ENCODE measurements at regions not wholly inside any gene's neighbourhood (a gene's known extent, or its start where the extent isn't known, plus 50 kb on each side); places are given as distances from the start of the nearest gene placed in this dataset.
"Not testable (repeated sequence)": the region's sequence is repeated elsewhere in the genome, so short reads cannot be mapped to it uniquely, and the experiment has no call there.

DNA sequence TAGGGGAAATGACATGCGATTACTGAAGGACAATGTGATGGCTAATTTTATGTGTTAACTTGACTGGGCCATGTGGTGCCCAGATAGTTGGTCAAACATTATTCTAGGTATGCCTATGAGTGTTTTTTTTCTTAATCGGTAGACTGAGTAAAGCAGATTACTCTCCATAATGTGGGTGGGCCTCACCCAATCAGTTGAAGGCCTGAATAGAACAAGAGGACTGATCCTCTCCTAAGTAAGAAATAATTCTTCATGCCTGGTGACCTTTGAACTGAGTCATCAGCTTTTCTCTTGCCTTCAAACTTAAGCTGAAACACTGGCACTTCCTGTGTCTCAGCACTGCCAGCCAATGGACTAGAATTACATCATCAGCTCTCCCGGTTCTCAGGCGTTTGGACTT, 164.0 kb upstream of the FGF13 start:
- no peak overlapping the region for H3K4me3 Mint-ChIP-seq
- H3K27ac Mint-ChIP-seq: no peak overlapping the region
- peaks cover 47% of the 10 kb centered on the region for H3K9me3 Mint-ChIP-seq
- H3K36me3 Mint-ChIP-seq (ENCODE audit: low read depth): no peaks in the 10 kb centered on the region
- TF ChIP-seq, protein P1, sequence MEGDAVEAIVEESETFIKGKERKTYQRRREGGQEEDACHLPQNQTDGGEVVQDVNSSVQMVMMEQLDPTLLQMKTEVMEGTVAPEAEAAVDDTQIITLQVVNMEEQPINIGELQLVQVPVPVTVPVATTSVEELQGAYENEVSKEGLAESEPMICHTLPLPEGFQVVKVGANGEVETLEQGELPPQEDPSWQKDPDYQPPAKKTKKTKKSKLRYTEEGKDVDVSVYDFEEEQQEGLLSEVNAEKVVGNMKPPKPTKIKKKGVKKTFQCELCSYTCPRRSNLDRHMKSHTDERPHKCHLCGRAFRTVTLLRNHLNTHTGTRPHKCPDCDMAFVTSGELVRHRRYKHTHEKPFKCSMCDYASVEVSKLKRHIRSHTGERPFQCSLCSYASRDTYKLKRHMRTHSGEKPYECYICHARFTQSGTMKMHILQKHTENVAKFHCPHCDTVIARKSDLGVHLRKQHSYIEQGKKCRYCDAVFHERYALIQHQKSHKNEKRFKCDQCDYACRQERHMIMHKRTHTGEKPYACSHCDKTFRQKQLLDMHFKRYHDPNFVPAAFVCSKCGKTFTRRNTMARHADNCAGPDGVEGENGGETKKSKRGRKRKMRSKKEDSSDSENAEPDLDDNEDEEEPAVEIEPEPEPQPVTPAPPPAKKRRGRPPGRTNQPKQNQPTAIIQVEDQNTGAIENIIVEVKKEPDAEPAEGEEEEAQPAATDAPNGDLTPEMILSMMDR (IDR thresholded peaks at IDR 0.05): no peak
- no peaks in the 10 kb centered on the region for H3K4me1 Mint-ChIP-seq
- no peaks in the 10 kb centered on the region for H3K27me3 Mint-ChIP-seq (ENCODE audit: low read depth, poor library complexity)
- DNase-seq: no peak

DNA sequence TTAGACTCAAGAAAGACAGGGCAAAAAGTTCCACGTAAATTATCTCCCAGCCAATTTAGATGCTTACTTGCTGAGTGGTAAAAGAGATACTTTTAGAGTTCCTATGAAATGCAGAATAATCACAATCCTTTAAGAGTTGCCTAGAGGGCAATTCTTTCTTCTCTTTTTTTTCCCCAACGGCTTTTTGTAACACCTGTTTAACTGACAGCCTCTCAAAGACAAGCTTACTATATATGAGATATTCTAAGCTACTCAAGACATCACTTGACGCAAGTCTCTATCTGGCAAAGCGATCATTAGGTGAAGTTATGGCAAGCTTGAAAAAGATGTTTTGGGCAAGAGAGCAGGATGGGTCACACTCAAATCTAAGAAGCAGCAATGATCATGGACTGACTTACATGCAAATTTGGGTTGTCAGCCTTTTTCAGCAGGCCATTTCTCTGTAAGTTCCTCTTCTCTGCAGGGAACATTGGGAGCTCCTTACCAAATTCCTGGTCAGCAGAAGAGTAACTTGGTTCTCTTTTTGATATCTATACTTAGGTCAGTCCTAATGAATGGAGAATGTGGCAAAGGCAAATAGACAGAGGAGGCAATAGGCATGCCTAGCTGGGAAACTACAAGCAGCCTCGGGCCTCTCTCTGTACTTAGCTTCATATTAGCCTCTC, 162.9 kb upstream of the FGF13 start:
- Mint-ChIP-seq H3K27ac (no peak overlapping the region), H3K9me3 (peaks cover 40% of the 10 kb centered on the region), H3K36me3 (ENCODE audit: low read depth) (no peaks in the 10 kb centered on the region), H3K27me3 (ENCODE audit: low read depth, poor library complexity) (no peaks in the 10 kb centered on the region), H3K4me3 (no peak overlapping the region), H3K4me1 (no peaks in the 10 kb centered on the region)
- no peak for DNase-seq
- TF ChIP-seq, protein P1 (IDR thresholded peaks at IDR 0.05): no peak

DNA sequence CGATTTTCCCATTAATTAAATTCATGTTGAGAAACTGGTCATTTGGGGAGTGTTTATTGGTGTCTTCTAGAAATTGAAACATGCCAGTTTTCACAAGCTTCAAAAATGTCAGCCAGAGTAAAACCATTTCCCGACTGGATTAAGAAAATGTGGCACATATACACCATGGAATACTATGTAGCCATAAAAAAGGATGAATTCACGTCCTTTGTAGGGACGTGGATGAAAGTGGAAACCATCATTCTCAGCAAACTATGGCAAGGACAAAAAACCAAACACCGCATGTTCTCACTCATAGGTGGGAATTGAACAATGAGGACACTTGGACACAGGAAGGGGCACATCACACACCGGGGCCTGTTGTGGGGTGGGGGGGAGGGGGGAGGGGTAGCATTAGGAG, 162.1 kb upstream of the FGF13 start:
- not testable (repeated sequence) for H3K36me3 Mint-ChIP-seq (ENCODE audit: low read depth); H3K4me1 Mint-ChIP-seq; DNase-seq; H3K27ac Mint-ChIP-seq; H3K27me3 Mint-ChIP-seq (ENCODE audit: low read depth, poor library complexity); H3K4me3 Mint-ChIP-seq
- H3K9me3 Mint-ChIP-seq: peaks cover 39% of the 10 kb centered on the region

DNA sequence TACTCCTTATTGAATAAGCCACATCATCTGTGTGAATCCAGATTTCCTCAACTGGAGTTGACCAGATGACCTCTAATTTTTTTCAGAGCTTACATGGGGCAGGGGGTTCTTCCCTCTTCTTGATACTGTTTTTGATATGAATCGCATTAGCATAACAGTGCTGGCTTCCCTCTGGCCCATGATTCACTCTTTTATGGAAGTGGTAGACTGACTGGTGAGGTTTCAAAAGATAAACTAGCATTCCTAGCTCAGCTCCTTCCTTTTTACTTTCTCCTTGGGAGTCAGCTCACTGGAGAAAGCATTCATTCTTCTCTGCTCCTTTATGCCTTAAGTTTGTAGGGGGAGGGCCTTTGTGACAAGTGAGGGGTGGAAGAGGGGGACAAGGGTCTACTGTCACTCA, 161.0 kb upstream of the FGF13 start:
- Mint-ChIP-seq H3K4me1 (no peaks in the 10 kb centered on the region), H3K27ac (no peak overlapping the region), H3K9me3 (peaks cover 36% of the 10 kb centered on the region), H3K4me3 (no peak overlapping the region), H3K27me3 (ENCODE audit: low read depth, poor library complexity) (no peaks in the 10 kb centered on the region), H3K36me3 (ENCODE audit: low read depth) (no peaks in the 10 kb centered on the region)
- DNase-seq: no peak
- TF ChIP-seq, protein P1 (IDR thresholded peaks at IDR 0.05): no peak

DNA sequence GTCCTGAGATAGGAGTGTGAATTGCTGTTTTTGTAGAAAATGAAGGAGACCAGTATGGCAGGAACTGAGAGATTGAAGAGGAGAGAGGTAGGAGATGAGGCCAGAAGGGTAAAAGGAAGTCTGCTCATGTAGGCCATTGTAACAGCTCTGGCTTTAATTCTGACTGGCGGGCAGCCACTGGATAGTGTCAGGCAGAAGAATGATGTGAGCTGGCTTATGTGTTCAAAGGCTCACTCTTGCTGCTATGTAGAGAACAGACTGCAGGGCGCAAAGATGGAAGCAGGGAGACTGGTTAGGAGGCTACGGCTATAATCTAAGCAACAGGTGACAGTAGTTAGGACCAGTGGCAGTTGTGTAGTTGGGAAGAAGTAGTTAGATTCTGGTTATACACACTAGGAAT, 160.2 kb upstream of the FGF13 start:
- no peak overlapping the region for H3K27ac Mint-ChIP-seq
- H3K4me1 Mint-ChIP-seq: no peaks in the 10 kb centered on the region
- H3K36me3 Mint-ChIP-seq (ENCODE audit: low read depth): no peaks in the 10 kb centered on the region

DNA sequence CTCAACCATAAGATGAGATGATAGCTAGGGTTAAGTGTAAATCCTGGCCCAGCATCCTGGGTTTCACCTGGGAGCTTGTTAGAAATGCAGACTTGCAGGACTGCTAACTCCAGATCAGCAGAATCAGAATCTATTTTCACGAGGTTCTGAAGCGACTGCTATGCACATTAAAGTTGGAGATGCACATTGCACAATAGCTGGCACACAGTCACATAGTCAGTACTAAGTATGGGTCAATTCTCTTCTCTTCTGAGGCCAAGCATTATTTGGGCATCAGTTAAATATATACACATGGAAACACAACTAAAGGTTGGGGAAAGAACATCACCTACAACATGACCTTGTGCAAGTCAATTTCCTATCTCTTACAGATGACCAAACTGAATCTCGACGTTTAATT, 155.1 kb upstream of the FGF13 start:
- TF ChIP-seq, protein P1 (IDR thresholded peaks at IDR 0.05): no peak

More for the DNA sequence above, 160.2 kb upstream of the FGF13 start:
- TF ChIP-seq, protein P1 (IDR thresholded peaks at IDR 0.05): no peak
- DNase-seq: no peak
- H3K27me3 Mint-ChIP-seq (ENCODE audit: low read depth, poor library complexity): no peaks in the 10 kb centered on the region
- no peak overlapping the region for H3K4me3 Mint-ChIP-seq
- peaks cover 37% of the 10 kb centered on the region for H3K9me3 Mint-ChIP-seq

More for the DNA sequence above, 155.1 kb upstream of the FGF13 start:
- H3K4me3 Mint-ChIP-seq: no peak overlapping the region
- H3K27me3 Mint-ChIP-seq (ENCODE audit: low read depth, poor library complexity): peaks cover 3% of the 10 kb centered on the region
- no peaks in the 10 kb centered on the region for H3K36me3 Mint-ChIP-seq (ENCODE audit: low read depth)
- H3K9me3 Mint-ChIP-seq: peaks cover 19% of the 10 kb centered on the region
- H3K27ac Mint-ChIP-seq: no peak overlapping the region
- no peaks in the 10 kb centered on the region for H3K4me1 Mint-ChIP-seq
- DNase-seq: no peak
